ENCODE measurements at regions not wholly inside any gene's neighbourhood (a gene's known extent, or its start where the extent isn't known, plus 50 kb on each side); places are given as distances from the start of the nearest gene placed in this dataset.

GRCh38 chr3:74693251-74693650 lies 78.8 kb upstream of the CNTN3 start:
- DNase-seq (ENCODE audit: low spot score), result no peak

- peak; percentile 3 for DNase-seq (ENCODE audit: low spot score)
Observed at GRCh38 chr3:74691946-74692345, 77.5 kb upstream of the CNTN3 start.

GRCh38 chr3:74673326-74673725 lies 58.9 kb upstream of the CNTN3 start:
- DNase-seq (ENCODE audit: low spot score), result no peak

GRCh38 chr3:74664606-74665005 lies 50.1 kb upstream of the CNTN3 start:
- DNase-seq (ENCODE audit: low spot score), result no peak

All from pons (tissue), 1 donor.